ENCODE measurements at regions not wholly inside any gene's neighbourhood (a gene's known extent, or its start where the extent isn't known, plus 50 kb on each side); places are given as distances from the start of the nearest gene placed in this dataset.

DNA sequence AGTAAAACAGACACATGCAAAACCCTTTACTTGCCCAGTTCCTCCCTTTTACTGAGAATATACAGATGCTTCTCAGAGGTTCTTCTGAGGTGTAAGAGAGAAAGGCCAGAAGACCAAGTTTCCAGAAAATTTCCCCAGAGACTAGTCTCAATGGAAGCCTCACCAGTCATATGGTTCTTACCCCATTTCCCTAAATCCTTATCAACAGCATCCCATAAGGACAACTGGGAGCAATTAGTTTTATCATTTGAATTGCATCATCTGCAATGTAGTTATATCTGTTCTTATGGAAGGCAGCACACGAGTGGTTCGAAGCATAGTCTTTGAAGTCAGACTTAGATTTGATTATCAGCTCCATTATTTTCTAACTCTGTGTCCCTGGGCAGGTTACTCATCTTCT, 203.6 kb upstream of the PPARGC1A start:
- no peak for TF ChIP-seq EZH2 (IDR thresholded peaks at IDR 0.05; ENCODE audit: borderline replicate concordance, low read depth, low read length, severe bottlenecking)
- no peak for TF ChIP-seq POLR2AphosphoS5 (IDR thresholded peaks at IDR 0.05; ENCODE audit: insufficient read depth, low read depth, low read length)

Measured in endothelial cell of umbilical vein (primary cell).